Testis (tissue), 2 donors: ENCODE measurements at regions not wholly inside any gene's neighbourhood (a gene's known extent, or its start where the extent isn't known, plus 50 kb on each side); places are given as distances from the start of the nearest gene placed in this dataset.
"Not testable (repeated sequence)": the region's sequence is repeated elsewhere in the genome, so short reads cannot be mapped to it uniquely, and the experiment has no call there.

Source experiments
- DNase-seq: peaks from one replicate; pipeline ENCODE4 v3.0.0-alpha.2; 2019
- H3K27ac ChIP-seq, 2 donors: fragments of 200-600 bp; sonication (generic); one replicate each; pipeline ENCODE4 v1.5.1; 2019
- H3K27me3 ChIP-seq: fragments of 200-600 bp; sonication (generic); one replicate; pipeline ENCODE4 v1.5.1; 2019
- H3K36me3 ChIP-seq: fragments of 200-600 bp; sonication (generic); one replicate; pipeline ENCODE4 v1.5.1; 2017; ENCODE audit warnings: low read depth; ENCODE audit errors: missing control alignments
- H3K4me1 ChIP-seq: fragments of 200-600 bp; sonication (generic); one replicate; pipeline ENCODE4 v1.5.1; 2019
- H3K4me3 ChIP-seq, 2 donors: fragments of 200-600 bp; sonication (generic); one replicate each; pipeline ENCODE4 v1.5.1; 2017 to 2019
- H3K9me3 ChIP-seq: fragments of 200-600 bp; sonication (generic); one replicate; pipeline ENCODE4 v1.5.1; 2017
- CTCF ChIP-seq, 3 experiments: fragments of 450-650 bp in 2 of 3; fragments of 200-600 bp in 1 of 3; sonication (generic) in 1 of 3; IDR thresholded peaks; one replicate each; pipeline ENCODE4 v1.5.1; 2016 to 2019; ENCODE audit warnings: antibody characterized with exemption in 3 of 3, mild to moderate bottlenecking in 2 of 3, moderate library complexity in 1 of 3
- POLR2A ChIP-seq: fragments of 450-650 bp; IDR thresholded peaks from one replicate; pipeline ENCODE4 v1.6.1; 2017; ENCODE audit warnings: antibody characterized with exemption, mild to moderate bottlenecking, moderate library complexity
- WGBS, 2 donors: methylation state at CpG; one replicate each; pipeline ENCODE4 v1.1.5; 2018; 5-methylcytosine and 5-hydroxymethylcytosine counted together
- intact Hi-C: fragments of 100-400 bp; cut with DNase I; formaldehyde crosslinking; loops from one replicate; pipeline ENCODE4 v1.15.1; 2023; ENCODE audit warnings: low total_unique reads

GRCh38 chr10:9577746-9578145 lies 1439.9 kb upstream of the CELF2 start:
- H3K9me3 ChIP-seq: no peaks in the 10 kb centered on the region
- TF ChIP-seq POLR2A: no peak
- TF ChIP-seq CTCF (IDR thresholded peaks at IDR 0.05): no peak
- intact Hi-C loops: no loop called here
- no peak overlapping the region for H3K27ac ChIP-seq
- H3K4me3 ChIP-seq: no peak overlapping the region
- WGBS, 2 donors: 47 to 71% methylated on average over 1 of the region's 1 CpG
- no peaks in the 10 kb centered on the region for H3K36me3 ChIP-seq
- H3K4me1 ChIP-seq: no peaks in the 10 kb centered on the region
- no peak for DNase-seq
- no peaks in the 10 kb centered on the region for H3K27me3 ChIP-seq

DNA sequence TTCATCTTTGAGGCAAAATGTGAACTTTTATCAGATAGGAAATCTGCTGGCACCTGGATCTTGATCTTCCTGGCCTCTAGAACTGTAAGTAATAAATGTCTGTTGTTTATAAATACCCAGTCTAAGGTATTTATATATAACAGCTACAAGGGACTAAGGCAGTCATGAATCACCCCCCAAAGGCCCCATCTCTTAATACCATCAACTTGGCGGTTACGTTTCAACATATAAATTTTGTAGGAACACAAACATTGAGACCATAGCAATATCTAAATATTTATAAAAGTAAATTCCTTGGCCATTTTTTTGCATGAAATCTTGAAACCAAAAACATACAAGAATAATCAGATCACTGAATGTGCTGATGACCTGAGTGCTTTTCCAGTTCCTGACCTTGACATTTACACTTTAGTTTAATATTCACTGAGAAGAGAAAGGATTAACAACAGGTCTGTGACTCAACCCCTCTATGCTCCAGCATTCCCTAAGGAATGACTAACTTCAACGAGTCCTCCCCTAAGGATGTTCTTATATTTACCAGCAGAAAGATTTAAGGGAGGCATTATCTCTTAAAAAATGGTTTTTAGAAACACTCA lies 1438.5 kb upstream of the CELF2 start:
- no peak for DNase-seq
- H3K4me3 ChIP-seq: no peak overlapping the region
- H3K27ac ChIP-seq: no peak overlapping the region
- no peaks in the 10 kb centered on the region for H3K4me1 ChIP-seq
- no peak for TF ChIP-seq POLR2A
- H3K36me3 ChIP-seq: no peaks in the 10 kb centered on the region
- no peaks in the 10 kb centered on the region for H3K27me3 ChIP-seq
- WGBS, 2 donors: 79 to 85% methylated on average over 3 of the region's 3 CpGs
- intact Hi-C loops: no loop called here
- no peaks in the 10 kb centered on the region for H3K9me3 ChIP-seq

GRCh38 chr10:9582803-9583202 lies 1434.9 kb upstream of the CELF2 start:
- H3K27me3 ChIP-seq, intact Hi-C loops, H3K9me3 ChIP-seq, DNase-seq, H3K4me1 ChIP-seq, H3K27ac ChIP-seq, H3K4me3 ChIP-seq, H3K36me3 ChIP-seq: not testable (repeated sequence)
- WGBS, 2 donors: 78 to 89% methylated on average over 1 of the region's 1 CpG

GRCh38 chr10:9596368-9596920 lies 1421.2 kb upstream of the CELF2 start:
- WGBS, 2 donors: 45 to 57% methylated on average over 5 of the region's 5 CpGs
- no peak for TF ChIP-seq CTCF (IDR thresholded peaks at IDR 0.05)
- TF ChIP-seq POLR2A: no peak
- H3K4me3 ChIP-seq: no peak overlapping the region
- DNase-seq: no peak
- intact Hi-C loops: no loop called here
- no peaks in the 10 kb centered on the region for H3K36me3 ChIP-seq
- no peaks in the 10 kb centered on the region for H3K9me3 ChIP-seq
- no peaks in the 10 kb centered on the region for H3K27me3 ChIP-seq
- no peak overlapping the region for H3K27ac ChIP-seq
- H3K4me1 ChIP-seq: no peaks in the 10 kb centered on the region

- H3K27ac ChIP-seq: no peak overlapping the region
- no peaks in the 10 kb centered on the region for H3K27me3 ChIP-seq
- no peak overlapping the region for H3K4me3 ChIP-seq
- no peaks in the 10 kb centered on the region for H3K4me1 ChIP-seq
- no peak for TF ChIP-seq CTCF (IDR thresholded peaks at IDR 0.05)
- TF ChIP-seq POLR2A: no peak
- H3K36me3 ChIP-seq: no peaks in the 10 kb centered on the region
- no peaks in the 10 kb centered on the region for H3K9me3 ChIP-seq
- no peak for DNase-seq
- WGBS, 2 donors: 70 to 74% methylated on average over 9 of the region's 9 CpGs
- intact Hi-C loops: no loop called here
Observed at GRCh38 chr10:9602998-9603397, 1414.7 kb upstream of the CELF2 start.

GRCh38 chr10:9603972-9604371 lies 1413.7 kb upstream of the CELF2 start:
- no peaks in the 10 kb centered on the region for H3K27me3 ChIP-seq
- 92 to 95% methylated on average over 2 of the region's 2 CpGs for WGBS, 2 donors
- no peaks in the 10 kb centered on the region for H3K9me3 ChIP-seq
- H3K27ac ChIP-seq: no peak overlapping the region
- no peaks in the 10 kb centered on the region for H3K4me1 ChIP-seq
- H3K4me3 ChIP-seq: no peak overlapping the region
- no peak for DNase-seq
- intact Hi-C loops: no loop called here
- TF ChIP-seq POLR2A: no peak
- TF ChIP-seq CTCF (IDR thresholded peaks at IDR 0.05): no peak
- no peaks in the 10 kb centered on the region for H3K36me3 ChIP-seq
